T-helper 2 cell treated with Interferon-gamma antibody and Interleukin-4, amounts not matched to agents 5 μg/mL and 100 μg/mL, for 36 hours (primary cell): ENCODE measurements at regions not wholly inside any gene's neighbourhood (a gene's known extent, or its start where the extent isn't known, plus 50 kb on each side); places are given as distances from the start of the nearest gene placed in this dataset.
A peak's percentile ranks its signal among the peaks of the same experiment; 100 is the strongest.

Experiments used
- DNase-seq: peaks from one replicate; pipeline ENCODE4 v3.0.0; 2021; ENCODE audit warnings: low spot score
- H3K27ac Mint-ChIP-seq: one replicate; pipeline ENCODE4 v1.8.0; 2021; ENCODE audit warnings: mild to moderate bottlenecking, mixed read lengths
- H3K27me3 Mint-ChIP-seq: one replicate; pipeline ENCODE4 v1.8.0; 2021; ENCODE audit warnings: low read depth, mixed read lengths
- H3K36me3 Mint-ChIP-seq: one replicate; pipeline ENCODE4 v1.8.0; 2021; ENCODE audit warnings: low read depth, mixed read lengths
- H3K4me1 Mint-ChIP-seq: one replicate; pipeline ENCODE4 v1.8.0; 2021; ENCODE audit warnings: low read depth, mixed read lengths
- H3K4me3 Mint-ChIP-seq: one replicate; pipeline ENCODE4 v1.8.0; 2022; ENCODE audit warnings: mild to moderate bottlenecking, moderate library complexity, mixed read lengths
- H3K9me3 Mint-ChIP-seq: one replicate; pipeline ENCODE4 v1.8.0; 2021; ENCODE audit warnings: mixed read lengths

DNA sequence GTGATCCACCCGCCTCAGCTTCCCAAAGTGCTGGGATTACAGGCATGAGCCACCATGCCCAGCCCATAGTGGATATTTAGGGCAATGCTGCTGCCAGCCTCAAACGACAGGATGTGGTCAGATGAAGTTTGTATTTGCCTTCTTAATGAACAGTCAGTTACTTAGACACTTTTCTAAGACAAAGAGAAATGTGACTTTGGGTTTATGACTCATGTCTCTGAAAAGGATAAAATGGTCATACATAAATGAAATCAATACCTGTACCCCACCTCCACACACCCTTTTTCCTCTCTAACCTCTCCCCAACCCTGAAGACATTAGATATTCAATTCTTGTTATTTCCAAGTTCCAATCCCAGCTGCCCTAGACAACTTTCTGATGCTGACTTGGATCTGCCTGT is 109.3 kb upstream of the INSIG1 start:
- Mint-ChIP-seq H3K27me3 (no peaks in the 10 kb centered on the region), H3K4me3 (no peak overlapping the region), H3K27ac (peak overlapping the region; percentile 70), H3K4me1 (peaks cover 30% of the 10 kb centered on the region), H3K9me3 (peaks cover 31% of the 10 kb centered on the region), H3K36me3 (peaks cover 15% of the 10 kb centered on the region)
- no peak for DNase-seq

GRCh38 chr7:155188821-155189581 is 108.7 kb upstream of the INSIG1 start:
- Mint-ChIP-seq H3K4me1 (peaks cover 36% of the 10 kb centered on the region), H3K4me3 (no peak overlapping the region), H3K36me3 (peaks cover 15% of the 10 kb centered on the region), H3K9me3 (peaks cover 26% of the 10 kb centered on the region), H3K27me3 (no peaks in the 10 kb centered on the region), H3K27ac (no peak overlapping the region)
- DNase-seq: no peak

DNA sequence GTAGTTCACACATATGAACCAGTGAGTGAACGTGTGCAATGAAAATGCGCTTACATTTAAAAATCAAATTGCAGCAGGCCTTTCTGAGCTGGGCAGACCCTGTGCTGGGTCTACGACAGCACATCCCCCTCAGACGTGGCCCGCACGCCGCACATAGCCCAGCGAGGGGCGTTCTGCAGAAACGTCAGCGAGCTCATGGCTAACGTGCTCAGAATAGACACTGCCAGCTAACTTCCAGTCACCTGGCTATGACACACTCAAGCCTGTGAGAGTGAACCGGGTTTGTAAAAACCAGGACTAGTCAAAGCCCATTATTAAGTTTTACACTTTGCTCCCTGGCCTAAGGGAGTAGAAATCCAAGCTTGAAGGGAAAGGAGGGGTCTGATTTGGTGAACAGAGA is 108.1 kb upstream of the INSIG1 start:
- no peak for DNase-seq
- H3K9me3 Mint-ChIP-seq: peaks cover 23% of the 10 kb centered on the region
- H3K4me3 Mint-ChIP-seq: no peak overlapping the region
- H3K36me3 Mint-ChIP-seq: peaks cover 15% of the 10 kb centered on the region
- no peak overlapping the region for H3K27ac Mint-ChIP-seq
- H3K4me1 Mint-ChIP-seq: peaks cover 36% of the 10 kb centered on the region
- no peaks in the 10 kb centered on the region for H3K27me3 Mint-ChIP-seq

- Mint-ChIP-seq H3K36me3 (peaks cover 8% of the 10 kb centered on the region), H3K4me3 (peak overlapping the region; percentile 58), H3K27me3 (no peaks in the 10 kb centered on the region), H3K4me1 (peaks cover 36% of the 10 kb centered on the region), H3K9me3 (peaks cover 17% of the 10 kb centered on the region), H3K27ac (peak overlapping the region; percentile 43)
- peak; percentile 50 for DNase-seq
These were observed 107.0 kb upstream of the INSIG1 start for GRCh38 chr7:155190688-155191087.

DNA sequence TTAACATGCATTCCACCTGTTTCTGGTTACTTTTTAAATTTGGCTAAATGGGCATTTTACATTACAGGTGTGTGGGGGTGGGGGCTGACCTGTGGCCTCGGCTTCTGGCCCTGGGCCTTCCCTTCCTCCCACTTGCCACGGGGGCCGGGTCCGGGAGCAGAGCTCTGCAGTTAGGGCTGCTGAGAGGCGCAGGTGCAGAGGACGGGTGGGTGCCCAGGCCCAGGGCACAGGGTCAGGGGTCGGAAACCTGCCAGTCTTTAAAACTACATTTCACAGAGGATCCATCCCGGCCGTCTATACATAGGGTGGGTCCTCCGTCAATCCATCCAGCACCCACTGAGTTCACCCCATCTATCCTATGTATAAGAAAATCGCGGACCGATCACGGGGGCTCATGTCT is 106.5 kb upstream of the INSIG1 start:
- no peaks in the 10 kb centered on the region for H3K27me3 Mint-ChIP-seq
- no peak overlapping the region for H3K27ac Mint-ChIP-seq
- no peak overlapping the region for H3K4me3 Mint-ChIP-seq
- DNase-seq: no peak
- H3K9me3 Mint-ChIP-seq: peaks cover 17% of the 10 kb centered on the region
- H3K4me1 Mint-ChIP-seq: peaks cover 36% of the 10 kb centered on the region
- H3K36me3 Mint-ChIP-seq: peaks cover 8% of the 10 kb centered on the region

- Mint-ChIP-seq H3K36me3 (peaks cover 8% of the 10 kb centered on the region), H3K27ac (peak overlapping the region; percentile 54), H3K4me3 (no peak overlapping the region), H3K9me3 (peaks cover 20% of the 10 kb centered on the region), H3K4me1 (peaks cover 36% of the 10 kb centered on the region), H3K27me3 (no peaks in the 10 kb centered on the region)
- DNase-seq: no peak
These were observed 105.7 kb upstream of the INSIG1 start for GRCh38 chr7:155191901-155192478.

DNA sequence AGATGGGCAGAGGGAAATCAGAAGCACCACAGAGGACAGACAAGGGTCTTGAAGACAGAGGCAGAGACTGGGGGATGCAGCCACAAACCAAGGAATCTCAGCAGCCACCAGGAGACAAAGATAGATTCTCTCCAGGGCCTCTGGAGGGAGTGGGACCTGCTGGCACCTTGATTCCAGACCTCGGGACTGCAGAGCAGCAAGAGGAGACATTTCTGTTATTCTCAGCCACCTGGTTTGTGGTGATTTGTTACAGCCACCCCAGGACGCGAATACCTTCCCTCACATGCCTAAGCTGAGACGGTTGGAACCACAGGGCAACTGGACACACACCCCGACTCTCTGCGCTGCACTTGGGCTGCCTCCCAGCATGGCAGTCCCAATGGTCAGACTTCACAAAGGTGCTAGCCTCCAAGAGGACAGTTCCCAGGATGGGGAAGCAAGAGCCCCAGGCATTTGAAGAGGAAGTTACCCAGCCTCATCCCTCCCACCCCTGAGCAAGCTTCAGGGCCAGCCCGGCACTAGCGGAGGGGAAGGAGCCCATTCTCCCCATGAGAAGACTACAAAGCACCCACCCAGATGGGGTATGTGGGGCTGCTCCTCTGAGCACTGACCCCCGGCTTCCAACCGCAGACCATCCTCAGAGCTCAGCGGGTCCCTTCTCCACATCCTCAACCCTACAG is 104.6 kb upstream of the INSIG1 start:
- H3K4me1 Mint-ChIP-seq: peaks cover 36% of the 10 kb centered on the region
- no peaks in the 10 kb centered on the region for H3K27me3 Mint-ChIP-seq
- H3K4me3 Mint-ChIP-seq: no peak overlapping the region
- peaks cover 23% of the 10 kb centered on the region for H3K9me3 Mint-ChIP-seq
- peaks cover 11% of the 10 kb centered on the region for H3K36me3 Mint-ChIP-seq
- peak overlapping the region; percentile 54 for H3K27ac Mint-ChIP-seq
- no peak for DNase-seq

DNA sequence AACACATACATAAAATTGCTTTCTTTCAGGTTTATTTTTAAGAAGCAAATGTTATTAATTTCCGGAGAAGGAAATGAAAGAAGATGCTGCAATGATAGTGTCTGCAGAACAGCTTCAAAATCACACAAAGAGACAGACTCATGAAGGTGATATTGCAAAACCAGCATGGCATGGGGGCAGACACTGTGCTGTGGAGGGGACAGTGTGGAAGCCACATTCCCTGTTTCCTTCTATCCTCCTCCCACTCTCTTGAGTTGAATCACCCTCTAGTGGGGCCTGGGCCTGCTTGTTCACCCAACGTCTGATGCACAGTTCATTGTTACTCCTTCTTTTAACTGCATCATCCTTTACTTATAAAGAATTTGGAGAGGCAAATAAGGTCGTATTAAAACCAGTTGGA is 104.0 kb upstream of the INSIG1 start:
- H3K36me3 Mint-ChIP-seq: peaks cover 11% of the 10 kb centered on the region
- peaks cover 23% of the 10 kb centered on the region for H3K9me3 Mint-ChIP-seq
- DNase-seq: no peak
- H3K27ac Mint-ChIP-seq: peak overlapping the region; percentile 10
- no peaks in the 10 kb centered on the region for H3K27me3 Mint-ChIP-seq
- no peak overlapping the region for H3K4me3 Mint-ChIP-seq
- peaks cover 31% of the 10 kb centered on the region for H3K4me1 Mint-ChIP-seq

GRCh38 chr7:155194382-155195140 is 103.1 kb upstream of the INSIG1 start:
- no peak overlapping the region for H3K4me3 Mint-ChIP-seq
- DNase-seq: no peak
- no peaks in the 10 kb centered on the region for H3K27me3 Mint-ChIP-seq
- peaks cover 23% of the 10 kb centered on the region for H3K9me3 Mint-ChIP-seq
- H3K27ac Mint-ChIP-seq: no peak overlapping the region
- peaks cover 11% of the 10 kb centered on the region for H3K36me3 Mint-ChIP-seq
- peaks cover 38% of the 10 kb centered on the region for H3K4me1 Mint-ChIP-seq

DNA sequence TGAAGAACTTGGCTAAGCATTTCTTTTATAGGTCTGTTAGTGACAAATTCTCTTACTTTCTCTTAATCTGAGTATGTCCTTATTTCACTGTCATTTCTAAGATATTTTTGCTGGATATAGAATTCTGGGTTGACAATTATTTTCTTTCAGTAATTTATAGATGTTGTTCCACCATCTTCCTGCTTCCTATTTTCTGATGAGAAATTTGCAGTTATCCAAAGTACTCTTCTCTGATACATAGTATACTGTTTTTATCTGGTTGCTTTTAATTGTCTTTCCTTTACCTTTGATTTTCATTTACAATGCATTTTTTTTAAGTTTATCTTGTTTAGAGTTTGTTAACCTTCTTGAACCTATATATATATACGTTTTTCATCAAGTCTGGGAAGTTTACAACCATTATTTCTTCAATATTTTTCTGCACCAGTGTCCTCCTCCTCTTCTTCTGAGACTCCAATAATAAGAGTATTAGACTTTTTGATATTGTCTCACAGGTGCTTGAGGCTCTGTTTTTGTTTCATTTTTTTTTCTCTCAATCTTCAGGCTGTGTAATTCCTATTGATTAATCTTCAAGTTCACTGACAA is 101.6 kb upstream of the INSIG1 start:
- Mint-ChIP-seq H3K36me3 (peaks cover 15% of the 10 kb centered on the region), H3K27ac (no peak overlapping the region), H3K9me3 (peaks cover 25% of the 10 kb centered on the region), H3K4me3 (no peak overlapping the region), H3K4me1 (peaks cover 35% of the 10 kb centered on the region), H3K27me3 (no peaks in the 10 kb centered on the region)
- no peak for DNase-seq

- Mint-ChIP-seq H3K36me3 (peaks cover 18% of the 10 kb centered on the region), H3K27ac (no peak overlapping the region), H3K4me3 (no peak overlapping the region), H3K4me1 (peaks cover 23% of the 10 kb centered on the region), H3K9me3 (peaks cover 31% of the 10 kb centered on the region), H3K27me3 (no peaks in the 10 kb centered on the region)
- no peak for DNase-seq
These were observed 99.3 kb upstream of the INSIG1 start for GRCh38 chr7:155198196-155198892.

DNA sequence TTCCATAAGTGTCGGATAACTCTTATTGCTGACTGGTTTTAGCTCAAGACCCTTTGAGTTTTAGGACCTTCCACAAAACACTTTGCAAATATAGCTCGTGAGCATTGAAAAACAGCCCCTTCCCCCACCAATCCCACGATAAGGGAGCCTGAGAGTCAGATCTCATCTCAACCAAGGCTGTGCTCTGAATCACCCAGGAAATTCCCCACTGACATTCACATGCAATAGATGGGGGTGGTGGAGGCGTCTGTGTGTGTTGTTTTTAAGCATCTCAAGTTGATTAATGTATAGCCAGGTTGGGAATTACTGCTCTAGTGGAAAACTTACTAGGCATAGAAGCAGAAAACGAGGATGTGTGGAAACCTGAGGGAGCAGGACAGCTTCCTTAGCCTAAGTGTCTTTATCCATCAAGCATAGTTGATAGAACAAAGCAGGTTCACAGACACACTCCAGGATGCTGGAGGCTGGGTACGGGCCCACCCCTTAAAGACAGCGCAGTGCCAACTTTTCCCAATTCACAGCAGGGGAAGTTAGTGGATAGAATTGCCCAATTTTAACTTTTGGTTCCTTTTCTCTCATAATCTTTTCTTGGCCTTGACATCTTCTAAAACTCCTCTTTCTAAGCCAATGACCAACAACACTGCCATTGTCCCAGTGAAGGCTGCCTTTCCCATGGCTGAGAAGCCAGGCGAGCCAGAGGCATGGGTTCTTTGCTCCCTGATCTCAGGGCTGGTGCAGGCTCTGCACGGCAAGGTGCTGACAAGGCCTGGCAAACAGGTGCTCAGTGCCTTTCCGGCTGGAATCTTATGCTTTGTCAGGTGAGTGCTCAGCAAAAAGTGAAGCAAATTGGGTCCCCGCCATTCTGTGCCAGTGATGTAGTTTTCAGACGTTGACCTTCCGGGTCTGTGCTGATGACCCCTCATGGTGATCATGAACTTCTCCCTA is 98.5 kb upstream of the INSIG1 start:
- H3K9me3 Mint-ChIP-seq: peaks cover 31% of the 10 kb centered on the region
- H3K36me3 Mint-ChIP-seq: peaks cover 18% of the 10 kb centered on the region
- peak; percentile 79 for DNase-seq
- peak overlapping the region; percentile 67 for H3K27ac Mint-ChIP-seq
- peaks cover 17% of the 10 kb centered on the region for H3K4me1 Mint-ChIP-seq
- no peaks in the 10 kb centered on the region for H3K27me3 Mint-ChIP-seq
- H3K4me3 Mint-ChIP-seq: no peak overlapping the region
